HEK293 (cell line): ENCODE measurements at regions not wholly inside any gene's neighbourhood (a gene's known extent, or its start where the extent isn't known, plus 50 kb on each side); places are given as distances from the start of the nearest gene placed in this dataset.

Experiments used
- CTCF ChIA-PET: fragments of 350-600 bp; formaldehyde crosslinking; extraction: SDS; loops from one replicate; lab custom pipeline; 2021; ENCODE audit warnings: antibody characterized with exemption; lab: Yijun Ruan, JAX
- POLR2A ChIA-PET: fragments of 300-600 bp; formaldehyde crosslinking; extraction: SDS; loops from one replicate; lab custom pipeline; 2020; ENCODE audit warnings: antibody characterized with exemption, inconsistent platforms; lab: Yijun Ruan, JAX
- H3K27ac ChIP-seq: fragments of 200-500 bp; sonication (Bioruptor generic); 2 replicates; pipeline ENCODE4 v1.5.1; 2014; ENCODE audit warnings: low read depth, low read length, control low read depth, inconsistent platforms; ENCODE audit errors: extremely low read depth
- H3K36me3 ChIP-seq, 2 experiments: fragments of 200-500 bp in 1 of 2; sonication (Bioruptor generic) in 1 of 2; 1 replicate in 1 of 2; 2 replicates in 1 of 2; pipeline ENCODE4 v1.5.1; 2014 to 2017; ENCODE audit warnings: inconsistent platforms in 2 of 2, low read length in 2 of 2; ENCODE audit not compliant: control insufficient read depth in 2 of 2, insufficient read depth in 1 of 2
- H3K4me1 ChIP-seq: fragments of 200-500 bp; sonication (Bioruptor generic); 2 replicates; pipeline ENCODE4 v1.5.1; 2014; ENCODE audit warnings: mild to moderate bottlenecking, low read length, inconsistent platforms; ENCODE audit not compliant: control insufficient read depth, insufficient read depth
- H3K4me3 ChIP-seq: 2 replicates; pipeline ENCODE4 v1.5.1; 2011; ENCODE audit warnings: low read depth, mild to moderate bottlenecking, control low read depth, low read length, moderate library complexity
- H3K9me3 ChIP-seq: fragments of 200-500 bp; sonication (Bioruptor generic); 2 replicates; pipeline ENCODE4 v1.5.1; 2014; ENCODE audit warnings: low read depth, low read length, inconsistent platforms; ENCODE audit not compliant: control insufficient read depth, insufficient read depth
- BCL6B ChIP-seq: fragments of 450-650 bp; formaldehyde crosslinking; IDR thresholded peaks from 2 replicates; pipeline ENCODE4 v1.5.1; 2017; ENCODE audit warnings: missing biosample characterization, missing genetic modification characterization
- CTCF ChIP-seq: fragments of 450-650 bp; formaldehyde crosslinking; IDR thresholded peaks from 2 replicates; pipeline ENCODE4 v1.5.1; 2016; ENCODE audit warnings: missing biosample characterization, missing genetic modification characterization
- OSR2 ChIP-seq: fragments of 450-650 bp; formaldehyde crosslinking; IDR thresholded peaks from 2 replicates; pipeline ENCODE4 v1.5.1; 2016; ENCODE audit warnings: missing biosample characterization, missing genetic modification characterization
- YY2 ChIP-seq: fragments of 450-650 bp; formaldehyde crosslinking; IDR thresholded peaks from 2 replicates; pipeline ENCODE4 v1.5.1; 2016; ENCODE audit warnings: missing biosample characterization, missing genetic modification characterization
- ZBTB11 ChIP-seq: fragments of 450-650 bp; formaldehyde crosslinking; conservative IDR thresholded peaks from 2 replicates; pipeline ENCODE4 v1.5.1; 2016; ENCODE audit warnings: low read depth, missing biosample characterization, missing genetic modification characterization
- ZBTB49 ChIP-seq: fragments of 450-650 bp; formaldehyde crosslinking; IDR thresholded peaks from 2 replicates; pipeline ENCODE4 v1.5.1; 2016; ENCODE audit warnings: missing biosample characterization, missing genetic modification characterization, low read depth
- ZFP37 ChIP-seq: fragments of 450-650 bp; formaldehyde crosslinking; IDR thresholded peaks from 2 replicates; pipeline ENCODE4 v1.5.1; 2016; ENCODE audit warnings: missing biosample characterization, missing genetic modification characterization
- ZNF132 ChIP-seq: fragments of 450-650 bp; formaldehyde crosslinking; IDR thresholded peaks from 2 replicates; pipeline ENCODE4 v1.5.1; 2017; ENCODE audit warnings: missing biosample characterization, missing genetic modification characterization, borderline replicate concordance
- ZNF140 ChIP-seq: fragments of 450-650 bp; formaldehyde crosslinking; IDR thresholded peaks from 2 replicates; pipeline ENCODE4 v1.5.1; 2016; ENCODE audit warnings: missing biosample characterization, missing genetic modification characterization
- ZNF18 ChIP-seq: fragments of 450-650 bp; formaldehyde crosslinking; IDR thresholded peaks from 2 replicates; pipeline ENCODE4 v1.5.1; 2016; ENCODE audit warnings: missing biosample characterization, missing genetic modification characterization
- ZNF391 ChIP-seq: fragments of 450-650 bp; formaldehyde crosslinking; IDR thresholded peaks from 2 replicates; pipeline ENCODE4 v1.5.1; 2016; ENCODE audit warnings: low read depth, missing biosample characterization, missing genetic modification characterization, borderline replicate concordance
- ZNF548 ChIP-seq: fragments of 450-650 bp; formaldehyde crosslinking; IDR thresholded peaks from 2 replicates; pipeline ENCODE4 v1.5.1; 2016; ENCODE audit warnings: missing biosample characterization, missing genetic modification characterization
- ZNF560 ChIP-seq: fragments of 450-650 bp; formaldehyde crosslinking; IDR thresholded peaks from 2 replicates; pipeline ENCODE4 v1.5.1; 2017; ENCODE audit warnings: missing biosample characterization, missing genetic modification characterization, borderline replicate concordance
- ZNF596 ChIP-seq: fragments of 450-650 bp; IDR thresholded peaks from 2 replicates; pipeline ENCODE4 v1.5.0; 2018; ENCODE audit warnings: missing biosample characterization, mild to moderate bottlenecking, missing genetic modification characterization, moderate library complexity
- ZNF621 ChIP-seq: fragments of 450-650 bp; formaldehyde crosslinking; IDR thresholded peaks from 2 replicates; pipeline ENCODE4 v1.5.1; 2017; ENCODE audit warnings: missing biosample characterization, missing genetic modification characterization
- ZNF626 ChIP-seq: fragments of 450-650 bp; sonication (Bioruptor Pico); formaldehyde crosslinking; IDR thresholded peaks from 2 replicates; pipeline ENCODE4 v1.5.1; 2018; ENCODE audit warnings: missing biosample characterization, missing genetic modification characterization, inconsistent platforms
- ZNF664 ChIP-seq: fragments of 450-650 bp; formaldehyde crosslinking; IDR thresholded peaks from 2 replicates; pipeline ENCODE4 v1.5.1; 2016; ENCODE audit warnings: missing biosample characterization, missing genetic modification characterization
- ZNF843 ChIP-seq: fragments of 450-650 bp; formaldehyde crosslinking; IDR thresholded peaks from 2 replicates; pipeline ENCODE4 v1.5.1; 2016; ENCODE audit warnings: missing biosample characterization, missing genetic modification characterization

- H3K4me3 ChIP-seq, result no peak overlapping the region
- no peaks in the 10 kb centered on the region for H3K4me1 ChIP-seq
- no peaks in the 10 kb centered on the region for H3K9me3 ChIP-seq
- POLR2A ChIA-PET, result no interaction called here
- H3K27ac ChIP-seq, result no peak overlapping the region
- CTCF ChIA-PET, result no interaction called here
- TF ChIP-seq ZNF548 (tag by site-specific recombination) (no peak), ZNF626 (no peak), ZNF596 (no peak), ZNF18 (tag by site-specific recombination) (no peak), ZBTB49 (tag by site-specific recombination) (no peak), ZNF391 (no peak), ZNF132 (tag by site-specific recombination) (no peak), ZFP37 (tag by site-specific recombination) (no peak), CTCF (tag by site-specific recombination) (no peak), ZNF560 (tag by site-specific recombination) (no peak), OSR2 (no peak), ZNF843 (tag by site-specific recombination) (no peak), ZBTB11 (tag by site-specific recombination) (no peak), YY2 (no peak), ZNF621 (tag by site-specific recombination) (no peak), ZNF664 (tag by site-specific recombination) (no peak), BCL6B (tag by site-specific recombination) (no peak), ZNF140 (tag by site-specific recombination) (no peak)
- no peaks in the 10 kb centered on the region for H3K36me3 ChIP-seq
Observed at GRCh38 chr4:153971899-153972298, 183.0 kb upstream of the SFRP2 start.
